Stimulated activated naive CD8-positive, alpha-beta T cell treated with anti-CD3 and anti-CD28 coated beads, Interleukin-15, Interleukin-2, amounts not matched to agents 100 ng/mL and 50 ng/mL, for 24 hours (primary cell): ENCODE measurements at regions not wholly inside any gene's neighbourhood (a gene's known extent, or its start where the extent isn't known, plus 50 kb on each side); places are given as distances from the start of the nearest gene placed in this dataset.
"Not testable (repeated sequence)": the region's sequence is repeated elsewhere in the genome, so short reads cannot be mapped to it uniquely, and the experiment has no call there.

Experiments
- H3K27ac Mint-ChIP-seq: one replicate; pipeline ENCODE4 v1.8.0; 2021; ENCODE audit warnings: mild to moderate bottlenecking, mixed read lengths
- H3K27me3 Mint-ChIP-seq: one replicate; pipeline ENCODE4 v1.8.0; 2021; ENCODE audit warnings: mixed read lengths
- H3K36me3 Mint-ChIP-seq: one replicate; pipeline ENCODE4 v1.8.0; 2021; ENCODE audit warnings: low read depth, mixed read lengths
- H3K4me1 Mint-ChIP-seq: one replicate; pipeline ENCODE4 v1.8.0; 2021; ENCODE audit warnings: low read depth, mixed read lengths
- H3K4me3 Mint-ChIP-seq: one replicate; pipeline ENCODE4 v1.8.0; 2021; ENCODE audit warnings: mild to moderate bottlenecking, mixed read lengths
- H3K9me3 Mint-ChIP-seq: one replicate; pipeline ENCODE4 v1.8.0; 2021; ENCODE audit warnings: mixed read lengths

- H3K27me3 Mint-ChIP-seq, H3K4me3 Mint-ChIP-seq, H3K4me1 Mint-ChIP-seq, H3K27ac Mint-ChIP-seq, H3K36me3 Mint-ChIP-seq: not testable (repeated sequence)
- H3K9me3 Mint-ChIP-seq = peaks cover 18% of the 10 kb centered on the region
Observed at GRCh38 chr6:58237124-58237523, 919.7 kb downstream of the PRIM2 start.

DNA sequence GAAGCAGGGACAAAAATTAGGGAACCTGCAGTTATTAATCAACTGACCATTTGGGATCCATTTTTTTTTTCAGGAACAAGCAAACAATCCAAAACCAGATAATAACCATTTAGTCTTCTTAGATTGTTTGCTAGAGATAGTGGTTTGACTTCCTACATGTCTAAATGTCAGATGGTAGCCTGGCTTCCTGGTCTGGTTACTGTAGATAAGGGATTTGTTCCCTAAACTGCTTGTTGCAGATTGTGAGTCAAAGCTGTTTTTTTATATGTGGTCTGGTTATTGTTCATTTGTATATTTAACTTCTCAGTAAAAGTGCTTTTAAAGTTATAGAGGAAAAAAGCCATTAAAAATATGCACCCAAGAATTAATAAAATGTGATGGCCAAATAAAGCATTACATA, 921.0 kb downstream of the PRIM2 start:
- not testable (repeated sequence) for H3K27me3 Mint-ChIP-seq, H3K4me3 Mint-ChIP-seq, H3K4me1 Mint-ChIP-seq, H3K27ac Mint-ChIP-seq, H3K36me3 Mint-ChIP-seq
- H3K9me3 Mint-ChIP-seq = peaks cover 20% of the 10 kb centered on the region

GRCh38 chr6:58257625-58258024, 940.2 kb downstream of the PRIM2 start:
- H3K36me3 Mint-ChIP-seq, H3K27ac Mint-ChIP-seq, H3K4me3 Mint-ChIP-seq, H3K4me1 Mint-ChIP-seq, H3K27me3 Mint-ChIP-seq: not testable (repeated sequence)
- H3K9me3 Mint-ChIP-seq = peaks cover 15% of the 10 kb centered on the region

DNA sequence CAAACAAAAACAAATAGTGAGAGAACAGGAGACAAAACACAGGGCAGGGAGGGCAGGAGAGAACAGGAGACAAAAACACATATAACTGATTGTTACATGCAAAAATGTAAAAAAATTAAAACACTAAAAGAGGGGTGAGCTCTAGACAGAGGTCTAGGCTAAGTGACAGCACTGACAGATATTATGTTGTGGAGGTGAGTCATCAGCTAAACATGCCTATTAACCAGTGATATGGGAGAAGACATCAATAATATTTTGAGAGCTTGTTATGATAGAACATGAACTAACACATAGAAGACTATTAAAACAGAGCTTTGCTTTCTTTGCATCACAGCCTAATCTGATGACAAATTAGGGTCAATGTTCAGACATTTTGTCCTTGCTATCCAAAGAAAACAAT, 972.7 kb downstream of the PRIM2 start:
- Mint-ChIP-seq H3K27me3 (no peaks in the 10 kb centered on the region), H3K4me1 (no peaks in the 10 kb centered on the region), H3K27ac (no peak overlapping the region), H3K4me3 (no peak overlapping the region), H3K9me3 (peaks cover 10% of the 10 kb centered on the region), H3K36me3 (no peaks in the 10 kb centered on the region)

DNA sequence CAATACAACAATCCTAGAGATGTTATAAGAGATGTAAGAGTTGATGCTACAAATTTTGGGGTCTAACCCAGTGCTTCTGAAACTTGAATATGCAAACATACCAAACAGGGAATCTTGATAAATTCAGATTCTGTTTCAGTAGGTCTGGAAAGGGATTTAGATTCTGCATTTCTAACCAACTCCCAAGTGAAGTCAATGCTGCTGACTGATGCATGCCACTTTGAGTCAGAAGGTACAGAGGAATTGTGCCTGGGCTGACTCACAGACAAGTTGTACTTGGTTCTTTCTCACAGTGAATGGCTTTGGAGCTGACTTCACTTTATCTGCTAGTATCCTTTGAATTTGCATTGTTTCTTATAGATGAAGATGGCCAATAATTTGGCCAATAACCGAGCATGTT, 973.9 kb downstream of the PRIM2 start:
- not testable (repeated sequence) for H3K4me1 Mint-ChIP-seq, H3K27ac Mint-ChIP-seq, H3K4me3 Mint-ChIP-seq, H3K27me3 Mint-ChIP-seq, H3K36me3 Mint-ChIP-seq
- H3K9me3 Mint-ChIP-seq = peaks cover 10% of the 10 kb centered on the region

- not testable (repeated sequence) for H3K27ac Mint-ChIP-seq, H3K9me3 Mint-ChIP-seq, H3K4me1 Mint-ChIP-seq, H3K36me3 Mint-ChIP-seq, H3K4me3 Mint-ChIP-seq, H3K27me3 Mint-ChIP-seq
Observed at GRCh38 chr6:58307901-58308300, 990.5 kb downstream of the PRIM2 start.

DNA sequence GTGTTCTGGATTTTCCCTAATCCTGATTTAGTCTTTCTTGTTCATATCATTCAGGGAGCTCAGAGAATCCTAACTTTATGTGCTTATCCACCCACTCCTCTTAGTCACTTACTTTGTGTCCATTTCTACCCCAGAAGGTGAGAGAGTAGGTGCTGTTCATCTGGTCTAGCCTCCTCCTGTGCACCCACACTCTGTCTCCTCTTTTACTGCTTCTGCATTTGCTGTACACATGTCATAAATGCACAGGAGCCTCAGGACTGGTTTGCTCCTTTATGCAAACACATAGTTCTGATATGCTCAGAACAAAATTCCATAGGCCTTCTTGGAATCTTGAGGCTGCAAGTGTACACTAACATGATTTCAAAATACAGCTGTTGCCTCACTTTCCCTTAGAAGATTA, 1014.7 kb downstream of the PRIM2 start:
- H3K36me3 Mint-ChIP-seq, H3K4me1 Mint-ChIP-seq, H3K27me3 Mint-ChIP-seq, H3K27ac Mint-ChIP-seq, H3K4me3 Mint-ChIP-seq: not testable (repeated sequence)
- peaks cover 15% of the 10 kb centered on the region for H3K9me3 Mint-ChIP-seq

DNA sequence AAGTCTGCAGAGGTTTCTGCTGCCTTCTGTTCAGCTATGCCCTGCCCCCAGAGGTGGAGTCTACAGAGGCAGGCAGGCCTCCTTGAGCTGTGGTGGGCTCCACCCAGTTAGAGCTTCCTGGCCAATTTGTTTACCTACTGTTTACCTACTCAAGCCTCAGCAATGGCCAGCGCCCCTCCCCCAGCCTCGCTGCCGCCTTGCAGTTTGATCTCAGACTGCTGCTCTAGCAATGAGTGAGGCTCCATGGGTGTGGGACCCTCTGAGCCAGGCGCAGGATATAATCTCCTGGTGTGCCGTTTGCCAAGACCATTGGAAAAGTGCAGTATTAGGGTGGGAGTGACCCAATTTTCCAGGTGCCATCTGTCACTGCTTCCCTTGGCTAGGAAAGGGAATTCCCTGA, 1024.9 kb downstream of the PRIM2 start:
- H3K27me3 Mint-ChIP-seq, H3K27ac Mint-ChIP-seq, H3K36me3 Mint-ChIP-seq, H3K4me3 Mint-ChIP-seq, H3K4me1 Mint-ChIP-seq, H3K9me3 Mint-ChIP-seq: not testable (repeated sequence)

GRCh38 chr6:58347534-58347933, 1030.1 kb downstream of the PRIM2 start:
- not testable (repeated sequence) for H3K27me3 Mint-ChIP-seq, H3K4me1 Mint-ChIP-seq, H3K36me3 Mint-ChIP-seq, H3K27ac Mint-ChIP-seq, H3K9me3 Mint-ChIP-seq, H3K4me3 Mint-ChIP-seq

GRCh38 chr6:58351619-58352018, 1034.2 kb downstream of the PRIM2 start:
- H3K27ac Mint-ChIP-seq, H3K4me1 Mint-ChIP-seq, H3K4me3 Mint-ChIP-seq, H3K36me3 Mint-ChIP-seq, H3K27me3 Mint-ChIP-seq: not testable (repeated sequence)
- peaks cover 14% of the 10 kb centered on the region for H3K9me3 Mint-ChIP-seq

DNA sequence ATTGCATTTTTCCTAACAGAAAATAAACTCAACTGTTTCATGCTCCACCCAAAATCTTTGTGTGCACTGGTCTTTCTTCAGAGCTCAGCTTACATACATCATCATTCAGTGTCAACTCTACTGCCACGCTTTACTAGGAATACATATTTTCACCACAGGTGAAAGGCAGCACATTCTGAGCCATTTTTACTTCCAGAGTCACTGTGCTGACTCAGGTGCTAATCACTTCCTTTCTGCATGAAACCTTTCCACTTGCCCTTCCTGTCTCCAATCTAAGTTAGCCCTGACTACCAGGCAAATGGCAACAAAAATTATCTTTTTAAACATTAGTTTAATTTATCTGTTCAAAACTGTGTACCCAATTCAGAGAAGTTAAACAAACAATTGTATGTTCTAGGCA, 1041.0 kb downstream of the PRIM2 start:
- H3K4me3 Mint-ChIP-seq, H3K4me1 Mint-ChIP-seq, H3K36me3 Mint-ChIP-seq, H3K27me3 Mint-ChIP-seq, H3K27ac Mint-ChIP-seq: not testable (repeated sequence)
- H3K9me3 Mint-ChIP-seq = peaks cover 11% of the 10 kb centered on the region

DNA sequence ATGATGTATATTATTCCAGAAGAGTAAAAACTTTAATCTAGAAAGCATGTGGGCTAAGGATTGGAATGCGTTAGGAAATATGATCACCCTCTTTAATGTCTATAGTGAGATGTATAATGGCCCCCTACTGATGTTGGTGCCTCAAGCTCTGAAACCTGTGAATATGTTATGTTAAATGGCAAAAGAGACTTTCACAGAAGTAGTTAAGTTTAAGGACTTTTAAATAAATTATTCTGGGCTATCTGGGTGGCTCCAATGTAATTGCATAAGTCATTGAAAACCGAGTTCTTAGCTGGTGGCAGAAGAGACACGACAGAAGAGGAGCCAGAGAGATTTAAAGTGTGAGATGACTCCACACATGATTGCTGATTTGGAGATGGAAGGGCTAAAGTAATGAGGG, 1048.4 kb downstream of the PRIM2 start:
- not testable (repeated sequence) for H3K27ac Mint-ChIP-seq, H3K27me3 Mint-ChIP-seq, H3K4me1 Mint-ChIP-seq, H3K36me3 Mint-ChIP-seq, H3K4me3 Mint-ChIP-seq
- H3K9me3 Mint-ChIP-seq = peaks cover 19% of the 10 kb centered on the region

GRCh38 chr6:58406659-58407058, 1089.2 kb downstream of the PRIM2 start:
- H3K4me1 Mint-ChIP-seq, H3K27me3 Mint-ChIP-seq, H3K9me3 Mint-ChIP-seq, H3K27ac Mint-ChIP-seq, H3K4me3 Mint-ChIP-seq, H3K36me3 Mint-ChIP-seq: not testable (repeated sequence)

GRCh38 chr6:58419321-58419720, 1101.9 kb downstream of the PRIM2 start:
- H3K36me3 Mint-ChIP-seq = no peaks in the 10 kb centered on the region
- no peak overlapping the region for H3K27ac Mint-ChIP-seq
- H3K4me1 Mint-ChIP-seq = no peaks in the 10 kb centered on the region
- H3K27me3 Mint-ChIP-seq = no peaks in the 10 kb centered on the region
- H3K9me3 Mint-ChIP-seq = peaks cover 10% of the 10 kb centered on the region
- H3K4me3 Mint-ChIP-seq = no peak overlapping the region
